ENCODE measurements at regions not wholly inside any gene's neighbourhood (a gene's known extent, or its start where the extent isn't known, plus 50 kb on each side); places are given as distances from the start of the nearest gene placed in this dataset.

GRCh38 chr4:60805500-60806313 is 394.4 kb upstream of the ADGRL3 start:
- DNase-seq (ENCODE audit: insufficient read length, low spot score, missing footprints), result no peak
- H3K4me1 ChIP-seq (ENCODE audit: insufficient read depth, low read length), result no peaks in the 10 kb centered on the region
- H3K4me2 ChIP-seq (ENCODE audit: insufficient read depth, low read length), result no peak overlapping the region
- H3K9me3 ChIP-seq (ENCODE audit: low read depth, low read length), result no peaks in the 10 kb centered on the region
- H3K4me3 ChIP-seq (ENCODE audit: insufficient read depth, low read length), result no peak overlapping the region
- no peaks in the 10 kb centered on the region for H3K36me3 ChIP-seq (ENCODE audit: insufficient read depth, low read length)
- TF ChIP-seq, protein P1, sequence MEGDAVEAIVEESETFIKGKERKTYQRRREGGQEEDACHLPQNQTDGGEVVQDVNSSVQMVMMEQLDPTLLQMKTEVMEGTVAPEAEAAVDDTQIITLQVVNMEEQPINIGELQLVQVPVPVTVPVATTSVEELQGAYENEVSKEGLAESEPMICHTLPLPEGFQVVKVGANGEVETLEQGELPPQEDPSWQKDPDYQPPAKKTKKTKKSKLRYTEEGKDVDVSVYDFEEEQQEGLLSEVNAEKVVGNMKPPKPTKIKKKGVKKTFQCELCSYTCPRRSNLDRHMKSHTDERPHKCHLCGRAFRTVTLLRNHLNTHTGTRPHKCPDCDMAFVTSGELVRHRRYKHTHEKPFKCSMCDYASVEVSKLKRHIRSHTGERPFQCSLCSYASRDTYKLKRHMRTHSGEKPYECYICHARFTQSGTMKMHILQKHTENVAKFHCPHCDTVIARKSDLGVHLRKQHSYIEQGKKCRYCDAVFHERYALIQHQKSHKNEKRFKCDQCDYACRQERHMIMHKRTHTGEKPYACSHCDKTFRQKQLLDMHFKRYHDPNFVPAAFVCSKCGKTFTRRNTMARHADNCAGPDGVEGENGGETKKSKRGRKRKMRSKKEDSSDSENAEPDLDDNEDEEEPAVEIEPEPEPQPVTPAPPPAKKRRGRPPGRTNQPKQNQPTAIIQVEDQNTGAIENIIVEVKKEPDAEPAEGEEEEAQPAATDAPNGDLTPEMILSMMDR (IDR thresholded peaks at IDR 0.05; ENCODE audit: extremely low read depth, low read depth, low read length), result peak; percentile 37
- H3K27ac ChIP-seq (ENCODE audit: low read depth, low read length), result no peak overlapping the region
- no peaks in the 10 kb centered on the region for H4K20me1 ChIP-seq (ENCODE audit: insufficient read depth, low read length)
- H2AFZ ChIP-seq (ENCODE audit: low read length), result no peak overlapping the region
- no peaks in the 10 kb centered on the region for H3K27me3 ChIP-seq (ENCODE audit: insufficient read depth, low read length)
- no peaks in the 10 kb centered on the region for H3K79me2 ChIP-seq (ENCODE audit: insufficient read depth, low read length)

DNA sequence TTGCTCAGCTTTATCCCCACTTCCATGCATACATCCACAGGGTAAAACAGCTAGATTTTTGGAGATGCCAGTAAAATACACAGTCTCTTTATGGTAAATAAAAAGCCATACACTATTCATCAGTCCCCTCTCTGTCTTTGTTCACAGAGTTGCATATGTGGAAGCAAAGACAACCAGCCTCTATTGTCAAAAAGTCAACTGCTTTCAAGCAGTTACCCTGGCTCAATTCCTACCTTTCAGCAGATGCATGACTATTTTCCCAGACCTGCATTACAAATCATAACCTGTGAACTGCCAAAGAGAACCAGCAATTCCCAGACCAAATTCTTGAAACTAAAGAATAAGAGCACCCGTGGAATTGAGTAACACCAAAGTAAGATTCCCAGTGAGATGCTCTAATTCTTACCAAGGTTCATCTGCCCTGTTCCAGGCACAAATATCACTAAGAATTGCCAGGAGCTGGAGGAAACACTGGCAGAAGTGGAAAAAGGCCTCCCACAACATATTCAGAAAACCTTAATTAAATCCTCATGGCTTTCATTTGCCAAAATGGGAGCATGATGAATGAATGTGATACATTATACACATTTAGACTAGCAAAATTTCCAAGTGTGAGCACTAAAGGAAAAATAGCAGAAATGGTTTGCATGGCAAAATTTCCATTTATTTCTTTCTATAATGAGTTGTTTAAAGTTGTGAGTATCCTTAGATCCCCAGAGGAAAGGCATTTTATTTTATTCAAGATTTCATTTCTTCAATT is 391.2 kb upstream of the ADGRL3 start:
- DNase-seq (ENCODE audit: insufficient read length, low spot score, missing footprints), result no peak
- Histone ChIP-seq H3K4me3 (ENCODE audit: insufficient read depth, low read length) (no peak overlapping the region), H3K79me2 (ENCODE audit: insufficient read depth, low read length) (no peaks in the 10 kb centered on the region), H3K36me3 (ENCODE audit: insufficient read depth, low read length) (no peaks in the 10 kb centered on the region), H4K20me1 (ENCODE audit: insufficient read depth, low read length) (no peaks in the 10 kb centered on the region), H3K4me2 (ENCODE audit: insufficient read depth, low read length) (no peak overlapping the region), H2AFZ (ENCODE audit: low read length) (no peak overlapping the region), H3K27ac (ENCODE audit: low read depth, low read length) (no peak overlapping the region), H3K27me3 (ENCODE audit: insufficient read depth, low read length) (no peaks in the 10 kb centered on the region), H3K4me1 (ENCODE audit: insufficient read depth, low read length) (no peaks in the 10 kb centered on the region), H3K9me3 (ENCODE audit: low read depth, low read length) (no peaks in the 10 kb centered on the region)
- TF ChIP-seq, protein P1 (IDR thresholded peaks at IDR 0.05; ENCODE audit: extremely low read depth, low read depth, low read length), result no peak

- Histone ChIP-seq H3K36me3 (ENCODE audit: insufficient read depth, low read length) (no peaks in the 10 kb centered on the region), H3K79me2 (ENCODE audit: insufficient read depth, low read length) (no peaks in the 10 kb centered on the region), H2AFZ (ENCODE audit: low read length) (no peak overlapping the region), H3K9me3 (ENCODE audit: low read depth, low read length) (no peaks in the 10 kb centered on the region), H4K20me1 (ENCODE audit: insufficient read depth, low read length) (no peaks in the 10 kb centered on the region), H3K27me3 (ENCODE audit: insufficient read depth, low read length) (no peaks in the 10 kb centered on the region), H3K4me3 (ENCODE audit: insufficient read depth, low read length) (no peak overlapping the region), H3K4me2 (ENCODE audit: insufficient read depth, low read length) (no peak overlapping the region), H3K27ac (ENCODE audit: low read depth, low read length) (no peak overlapping the region), H3K4me1 (ENCODE audit: insufficient read depth, low read length) (no peaks in the 10 kb centered on the region)
- TF ChIP-seq, protein P1 (IDR thresholded peaks at IDR 0.05; ENCODE audit: extremely low read depth, low read depth, low read length), result no peak
- no peak for DNase-seq (ENCODE audit: insufficient read length, low spot score, missing footprints)
Measured at GRCh38 chr4:60809486-60809800, 390.7 kb upstream of the ADGRL3 start.

GRCh38 chr4:60812811-60813210 is 387.3 kb upstream of the ADGRL3 start:
- TF ChIP-seq, protein P1 (IDR thresholded peaks at IDR 0.05; ENCODE audit: extremely low read depth, low read depth, low read length), result no peak
- Histone ChIP-seq H3K9me3 (ENCODE audit: low read depth, low read length) (no peaks in the 10 kb centered on the region), H3K27me3 (ENCODE audit: insufficient read depth, low read length) (no peaks in the 10 kb centered on the region), H3K4me2 (ENCODE audit: insufficient read depth, low read length) (no peak overlapping the region), H3K4me1 (ENCODE audit: insufficient read depth, low read length) (no peaks in the 10 kb centered on the region), H3K27ac (ENCODE audit: low read depth, low read length) (no peak overlapping the region), H3K36me3 (ENCODE audit: insufficient read depth, low read length) (no peaks in the 10 kb centered on the region), H2AFZ (ENCODE audit: low read length) (no peak overlapping the region), H3K4me3 (ENCODE audit: insufficient read depth, low read length) (no peak overlapping the region), H4K20me1 (ENCODE audit: insufficient read depth, low read length) (no peaks in the 10 kb centered on the region), H3K79me2 (ENCODE audit: insufficient read depth, low read length) (no peaks in the 10 kb centered on the region)
- DNase-seq (ENCODE audit: insufficient read length, low spot score, missing footprints), result no peak

Data from osteoblast (primary cell).